GM08714 (cell line): ENCODE measurements at regions not wholly inside any gene's neighbourhood (a gene's known extent, or its start where the extent isn't known, plus 50 kb on each side); places are given as distances from the start of the nearest gene placed in this dataset.

Source experiments
- H3K4me3 ChIP-seq: fragments of 200-500 bp; sonication (Bioruptor generic); 2 replicates; pipeline ENCODE4 v1.5.1; 2014; ENCODE audit warnings: mild to moderate bottlenecking, low read length, inconsistent platforms
- ZNF274 ChIP-seq: IDR thresholded peaks from 2 replicates; pipeline ENCODE4 v1.6.1; 2012; ENCODE audit warnings: mild to moderate bottlenecking, low read depth, low read length

GRCh38 chr2:167492486-167492885 lies 604.2 kb downstream of the XIRP2 start:
- H3K4me3 ChIP-seq, result no peak overlapping the region
- no peak for TF ChIP-seq ZNF274

GRCh38 chr2:167491788-167492187 lies 603.5 kb downstream of the XIRP2 start:
- no peak for TF ChIP-seq ZNF274
- H3K4me3 ChIP-seq, result no peak overlapping the region

GRCh38 chr2:167490455-167490854 lies 602.2 kb downstream of the XIRP2 start:
- TF ChIP-seq ZNF274, result no peak
- no peak overlapping the region for H3K4me3 ChIP-seq

- no peak overlapping the region for H3K4me3 ChIP-seq
- no peak for TF ChIP-seq ZNF274
Observed at GRCh38 chr2:167489325-167489724, 601.0 kb downstream of the XIRP2 start.

GRCh38 chr2:167487728-167488127 lies 599.4 kb downstream of the XIRP2 start:
- no peak overlapping the region for H3K4me3 ChIP-seq
- TF ChIP-seq ZNF274, result no peak

GRCh38 chr2:167484875-167485274 lies 596.6 kb downstream of the XIRP2 start:
- no peak for TF ChIP-seq ZNF274
- no peak overlapping the region for H3K4me3 ChIP-seq

GRCh38 chr2:167480986-167481309 lies 592.7 kb downstream of the XIRP2 start:
- no peak for TF ChIP-seq ZNF274

GRCh38 chr2:167480232-167480985 lies 592.1 kb downstream of the XIRP2 start:
- H3K4me3 ChIP-seq, result no peak overlapping the region
- no peak for TF ChIP-seq ZNF274

More at GRCh38 chr2:167480986-167481309, 592.7 kb downstream of the XIRP2 start:
- H3K4me3 ChIP-seq, result no peak overlapping the region

GRCh38 chr2:167478196-167478595 lies 589.9 kb downstream of the XIRP2 start:
- H3K4me3 ChIP-seq, result no peak overlapping the region
- TF ChIP-seq ZNF274, result no peak

- no peak for TF ChIP-seq ZNF274
- no peak overlapping the region for H3K4me3 ChIP-seq
Observed at GRCh38 chr2:167475791-167476190, 587.5 kb downstream of the XIRP2 start.

GRCh38 chr2:167471734-167472133 lies 583.5 kb downstream of the XIRP2 start:
- no peak overlapping the region for H3K4me3 ChIP-seq
- no peak for TF ChIP-seq ZNF274

- TF ChIP-seq ZNF274, result no peak
- no peak overlapping the region for H3K4me3 ChIP-seq
Observed at GRCh38 chr2:167471332-167471731, 583.1 kb downstream of the XIRP2 start.

GRCh38 chr2:167462379-167462778 lies 574.1 kb downstream of the XIRP2 start:
- H3K4me3 ChIP-seq, result no peak overlapping the region
- no peak for TF ChIP-seq ZNF274

- no peak overlapping the region for H3K4me3 ChIP-seq
- TF ChIP-seq ZNF274, result no peak
Observed at GRCh38 chr2:167454036-167454435, 565.8 kb downstream of the XIRP2 start.

- no peak for TF ChIP-seq ZNF274
- H3K4me3 ChIP-seq, result no peak overlapping the region
Observed at GRCh38 chr2:167451496-167452289, 563.4 kb downstream of the XIRP2 start.

GRCh38 chr2:167450364-167450763 lies 562.1 kb downstream of the XIRP2 start:
- H3K4me3 ChIP-seq, result no peak overlapping the region
- TF ChIP-seq ZNF274, result no peak
